H9 (cell line): ENCODE measurements at regions not wholly inside any gene's neighbourhood (a gene's known extent, or its start where the extent isn't known, plus 50 kb on each side); places are given as distances from the start of the nearest gene placed in this dataset.
"Not testable (repeated sequence)": the region's sequence is repeated elsewhere in the genome, so short reads cannot be mapped to it uniquely, and the experiment has no call there.

Experiments used
- DNase-seq: peaks from one replicate; pipeline ENCODE4 v3.0.0-alpha.2; 2017
- H2AFZ ChIP-seq: one replicate; pipeline ENCODE4 v1.6.1; 2013; ENCODE audit warnings: mild to moderate bottlenecking, low read length, control low read depth, moderate library complexity
- H2AK5ac ChIP-seq: 2 replicates; pipeline ENCODE4 v1.6.1; 2013; ENCODE audit warnings: low read length, control low read depth, mixed read lengths; ENCODE audit not compliant: insufficient read length
- H2BK120ac ChIP-seq: one replicate; pipeline ENCODE4 v1.6.1; 2013; ENCODE audit warnings: low read depth, mild to moderate bottlenecking, low read length, control low read depth, inconsistent platforms; ENCODE audit not compliant: poor library complexity, severe bottlenecking
- H2BK12ac ChIP-seq: 2 replicates; pipeline ENCODE4 v1.6.1; 2013; ENCODE audit warnings: low read length, control low read depth, mixed read lengths, low read depth; ENCODE audit not compliant: insufficient read length
- H2BK15ac ChIP-seq: 2 replicates; pipeline ENCODE4 v1.6.1; 2013; ENCODE audit warnings: low read depth, low read length, control low read depth
- H2BK20ac ChIP-seq: one replicate; pipeline ENCODE4 v1.6.1; 2013; ENCODE audit warnings: low read depth, mild to moderate bottlenecking, low read length, control low read depth, inconsistent platforms; ENCODE audit not compliant: poor library complexity, severe bottlenecking
- H2BK5ac ChIP-seq: 2 replicates; pipeline ENCODE4 v1.6.1; 2013; ENCODE audit warnings: low read length, control low read depth, mixed read lengths; ENCODE audit not compliant: insufficient read length
- H3K14ac ChIP-seq: 2 replicates; pipeline ENCODE4 v1.6.1; 2013; ENCODE audit warnings: low read length, control low read depth; ENCODE audit not compliant: insufficient read depth
- H3K18ac ChIP-seq: 2 replicates; pipeline ENCODE4 v1.6.1; 2013; ENCODE audit warnings: low read depth, mild to moderate bottlenecking, mixed read lengths, low read length, control low read depth; ENCODE audit not compliant: insufficient read length
- H3K23ac ChIP-seq: 2 replicates; pipeline ENCODE4 v1.6.1; 2013; ENCODE audit warnings: low read length, control low read depth, mixed read lengths, low read depth; ENCODE audit not compliant: insufficient read length
- H3K23me2 ChIP-seq: 2 replicates; pipeline ENCODE4 v1.6.1; 2013; ENCODE audit warnings: low read depth, mild to moderate bottlenecking, mixed read lengths, low read length, control low read depth; ENCODE audit not compliant: insufficient read length, poor library complexity, severe bottlenecking
- H3K27ac ChIP-seq: 2 replicates; pipeline ENCODE4 v1.5.1; 2013; ENCODE audit warnings: low read length, control low read depth, mixed read lengths, low read depth; ENCODE audit not compliant: insufficient read length
- H3K27me3 ChIP-seq: 2 replicates; pipeline ENCODE4 v1.6.1; 2013; ENCODE audit warnings: low read length, control low read depth, inconsistent platforms; ENCODE audit not compliant: insufficient read depth
- H3K4ac ChIP-seq: 2 replicates; pipeline ENCODE4 v1.6.1; 2013; ENCODE audit warnings: low read depth, mild to moderate bottlenecking, control low read depth, inconsistent platforms, low read length, moderate library complexity
- H3K4me1 ChIP-seq: 2 replicates; pipeline ENCODE4 v1.6.1; 2013; ENCODE audit warnings: low read length, control low read depth, inconsistent platforms; ENCODE audit not compliant: insufficient read depth
- H3K4me2 ChIP-seq: 2 replicates; pipeline ENCODE4 v1.6.1; 2013; ENCODE audit warnings: low read length, control low read depth, mixed read lengths; ENCODE audit not compliant: insufficient read length, insufficient read depth
- H3K56ac ChIP-seq: 2 replicates; pipeline ENCODE4 v1.6.1; 2013; ENCODE audit warnings: low read depth, mild to moderate bottlenecking, mixed read lengths, low read length, control low read depth; ENCODE audit not compliant: insufficient read length
- H3K79me1 ChIP-seq: 2 replicates; pipeline ENCODE4 v1.6.1; 2013; ENCODE audit warnings: low read depth, mild to moderate bottlenecking, moderate library complexity, low read length, control low read depth, inconsistent platforms; ENCODE audit not compliant: insufficient read depth, poor library complexity, severe bottlenecking
- H3K79me2 ChIP-seq: 2 replicates; pipeline ENCODE4 v1.6.1; 2013; ENCODE audit warnings: low read length, control low read depth, inconsistent platforms; ENCODE audit not compliant: insufficient read depth
- H3K9ac ChIP-seq: 2 replicates; pipeline ENCODE4 v1.6.1; 2013; ENCODE audit warnings: low read length, control low read depth, mixed read lengths; ENCODE audit not compliant: insufficient read length; ENCODE audit errors: extremely low read depth
- H3K9me3 ChIP-seq: one replicate; pipeline ENCODE4 v1.6.1; 2013; ENCODE audit warnings: low read depth, low read length, inconsistent platforms; ENCODE audit not compliant: control insufficient read depth
- H3T11ph ChIP-seq: one replicate; pipeline ENCODE4 v1.6.1; 2013; ENCODE audit warnings: mild to moderate bottlenecking, low read length, control low read depth, inconsistent platforms
- H4K20me1 ChIP-seq: one replicate; pipeline ENCODE4 v1.6.1; 2013; ENCODE audit not compliant: control insufficient read depth, insufficient read length, insufficient read depth
- H4K5ac ChIP-seq: 2 replicates; pipeline ENCODE4 v1.6.1; 2013; ENCODE audit warnings: low read depth, mild to moderate bottlenecking, mixed read lengths, low read length, control low read depth; ENCODE audit not compliant: insufficient read length
- H4K8ac ChIP-seq: replicated peaks from 2 replicates; pipeline ENCODE4 v1.6.1; 2013; ENCODE audit warnings: low read length, control low read depth, mixed read lengths, low read depth; ENCODE audit not compliant: insufficient read length
- H4K91ac ChIP-seq: 2 replicates; pipeline ENCODE4 v1.6.1; 2013; ENCODE audit warnings: low read depth, mild to moderate bottlenecking, moderate library complexity, mixed read lengths, low read length, control low read depth; ENCODE audit not compliant: insufficient read length
- H3K27ac Mint-ChIP-seq, 3 experiments: 2 replicates in 2 of 3; 3 replicates in 1 of 3; pipeline ENCODE4 v1.8.0; 2020 to 2021; ENCODE audit warnings: mixed read lengths in 3 of 3, mild to moderate bottlenecking in 1 of 3, moderate library complexity in 1 of 3
- H3K27me3 Mint-ChIP-seq: 2 replicates; pipeline ENCODE4 v1.8.0; 2021; ENCODE audit warnings: low read depth, mild to moderate bottlenecking, moderate library complexity, mixed read lengths
- H3K36me3 Mint-ChIP-seq, 3 experiments: 2 replicates in 2 of 3; 3 replicates in 1 of 3; pipeline ENCODE4 v1.8.0; 2020 to 2021; ENCODE audit warnings: low read depth in 3 of 3, mixed read lengths in 3 of 3; ENCODE audit not compliant: insufficient read depth in 1 of 3
- H3K4me1 Mint-ChIP-seq, 2 experiments: 2 replicates each; pipeline ENCODE4 v1.8.0; 2020; ENCODE audit warnings: mixed read lengths in 2 of 2
- H3K4me3 Mint-ChIP-seq, 2 experiments: 2 replicates in 1 of 2; 3 replicates in 1 of 2; pipeline ENCODE4 v1.8.0; 2020 to 2021; ENCODE audit warnings: mild to moderate bottlenecking in 2 of 2, mixed read lengths in 2 of 2, moderate library complexity in 1 of 2
- H3K9me3 Mint-ChIP-seq, 2 experiments: 2 replicates in 1 of 2; 3 replicates in 1 of 2; pipeline ENCODE4 v1.8.0; 2020; ENCODE audit warnings: mild to moderate bottlenecking in 2 of 2, mixed read lengths in 2 of 2, moderate library complexity in 1 of 2
- CTCF ChIP-seq: fragments of 200-600 bp; sonication (generic); conservative IDR thresholded peaks from 3 replicates; pipeline ENCODE4 v1.8.0; 2021; ENCODE audit warnings: antibody characterized with exemption, mild to moderate bottlenecking
- WGBS: extraction: QIAGEN DNeasy Blood & Tissue Kit; methylation state at CpG from one replicate; pipeline ENCODE4 v1.1.7; 2013; ENCODE audit warnings: missing lambda C conversion rate, low lambda C conversion rate, mixed read lengths; ENCODE audit not compliant: insufficient read length; ENCODE audit errors: extremely low coverage; 5-methylcytosine and 5-hydroxymethylcytosine counted together

- Histone ChIP-seq H2BK120ac (no peak overlapping the region), H3K27ac (no peak overlapping the region), H4K8ac (no peak overlapping the region), H4K91ac (no peak overlapping the region), H3K23me2 (no peaks in the 10 kb centered on the region), H2AK5ac (no peak overlapping the region), H3K9ac (no peak overlapping the region), H4K20me1 (no peaks in the 10 kb centered on the region), H2BK12ac (no peak overlapping the region), H3K79me2 (no peaks in the 10 kb centered on the region), H2BK20ac (no peak overlapping the region), H3K23ac (no peak overlapping the region), H3K27me3 (no peaks in the 10 kb centered on the region), H3T11ph (no peak overlapping the region), H3K56ac (no peak overlapping the region), H3K9me3 (no peaks in the 10 kb centered on the region), H3K4me1 (no peaks in the 10 kb centered on the region), H4K5ac (no peak overlapping the region), H2AFZ (no peak overlapping the region), H2BK15ac (no peak overlapping the region), H3K4ac (no peak overlapping the region), H3K79me1 (no peaks in the 10 kb centered on the region), H2BK5ac (no peak overlapping the region), H3K18ac (no peak overlapping the region), H3K14ac (no peak overlapping the region), H3K4me2 (no peak overlapping the region)
- DNase-seq = no peak
- Mint-ChIP-seq H3K4me3 (no peak overlapping the region), H3K4me1 (peaks cover 4% of the 10 kb centered on the region in 2 experiments), H3K27me3 (no peaks in the 10 kb centered on the region), H3K9me3 (no peaks in the 10 kb centered on the region), H3K27ac (peak overlapping the region in 1 of 3 experiments; percentile 87; a peak in 2 of 7 replicates), H3K36me3 (no peaks in the 10 kb centered on the region)
- WGBS = no CpG with 5 or more reads among the region's 4 CpGs
- TF ChIP-seq CTCF = no peak
These were observed 267.8 kb upstream of the ANKRD50 start for GRCh38 chr4:124980276-124980752.

- not testable (repeated sequence) for H2AK5ac ChIP-seq, H4K5ac ChIP-seq, H3K23me2 ChIP-seq, H2BK120ac ChIP-seq, H3K9me3 ChIP-seq, H3K27ac ChIP-seq, H3K18ac ChIP-seq, H2BK12ac ChIP-seq, H3T11ph ChIP-seq, H3K9me3 Mint-ChIP-seq, H3K14ac ChIP-seq, H4K20me1 ChIP-seq, H3K79me1 ChIP-seq, H3K23ac ChIP-seq, H3K4me3 Mint-ChIP-seq, H4K8ac ChIP-seq, H3K4me2 ChIP-seq, H3K27me3 ChIP-seq, H4K91ac ChIP-seq, H3K4me1 Mint-ChIP-seq, H2BK5ac ChIP-seq, H2AFZ ChIP-seq, H3K4ac ChIP-seq, H2BK20ac ChIP-seq, H2BK15ac ChIP-seq, H3K27me3 Mint-ChIP-seq, H3K9ac ChIP-seq, DNase-seq, H3K4me1 ChIP-seq, H3K79me2 ChIP-seq, H3K56ac ChIP-seq, H3K36me3 Mint-ChIP-seq
- H3K27ac Mint-ChIP-seq = peak overlapping the region; percentile 16 to 83 (median 62); a peak in 2 of 7 replicates
- no CpG with 5 or more reads among the region's 1 CpG for WGBS
These were observed 266.0 kb upstream of the ANKRD50 start for GRCh38 chr4:124978536-124978935.
